ENCODE measurements at regions not wholly inside any gene's neighbourhood (a gene's known extent, or its start where the extent isn't known, plus 50 kb on each side); places are given as distances from the start of the nearest gene placed in this dataset.
A peak's percentile ranks its signal among the peaks of the same experiment; 100 is the strongest.

- no peak for TF ChIP-seq CTCF (IDR thresholded peaks at IDR 0.05; ENCODE audit: insufficient read depth, low read depth, low read length, missing control alignments)
Measured at GRCh38 chr3:78183906-78184599, 1144.2 kb downstream of the ROBO2 start.

GRCh38 chr3:78186404-78186803 is 1146.5 kb downstream of the ROBO2 start:
- no peak overlapping the region for H3K4me3 ChIP-seq (ENCODE audit: low read length)

More at GRCh38 chr3:78183906-78184599, 1144.2 kb downstream of the ROBO2 start:
- H3K4me3 ChIP-seq (ENCODE audit: low read length): no peak overlapping the region
- DNase-seq (ENCODE audit: low read depth): no peak

GRCh38 chr3:78201091-78201490 is 1161.2 kb downstream of the ROBO2 start:
- H3K4me3 ChIP-seq (ENCODE audit: low read length): no peak overlapping the region
- DNase-seq (ENCODE audit: low read depth): no peak
- TF ChIP-seq CTCF (IDR thresholded peaks at IDR 0.05; ENCODE audit: insufficient read depth, low read depth, low read length, missing control alignments): no peak

More at GRCh38 chr3:78186404-78186803, 1146.5 kb downstream of the ROBO2 start:
- TF ChIP-seq CTCF (IDR thresholded peaks at IDR 0.05; ENCODE audit: insufficient read depth, low read depth, low read length, missing control alignments): no peak
- DNase-seq (ENCODE audit: low read depth): no peak

GRCh38 chr3:78204977-78205376 is 1165.1 kb downstream of the ROBO2 start:
- TF ChIP-seq CTCF (IDR thresholded peaks at IDR 0.05; ENCODE audit: insufficient read depth, low read depth, low read length, missing control alignments): no peak
- DNase-seq (ENCODE audit: low read depth): peak; percentile 35

GRCh38 chr3:78221300-78221699 is 1181.4 kb downstream of the ROBO2 start:
- H3K4me3 ChIP-seq (ENCODE audit: low read length): no peak overlapping the region
- TF ChIP-seq CTCF (IDR thresholded peaks at IDR 0.05; ENCODE audit: insufficient read depth, low read depth, low read length, missing control alignments): peak; percentile 20
- DNase-seq (ENCODE audit: low read depth): peak; percentile 3

More at GRCh38 chr3:78204977-78205376, 1165.1 kb downstream of the ROBO2 start:
- no peak overlapping the region for H3K4me3 ChIP-seq (ENCODE audit: low read length)

GRCh38 chr3:78221796-78222195 is 1181.9 kb downstream of the ROBO2 start:
- no peak for TF ChIP-seq CTCF (IDR thresholded peaks at IDR 0.05; ENCODE audit: insufficient read depth, low read depth, low read length, missing control alignments)
- no peak overlapping the region for H3K4me3 ChIP-seq (ENCODE audit: low read length)
- DNase-seq (ENCODE audit: low read depth): peak; percentile 27

GRCh38 chr3:78235841-78236240 is 1195.9 kb downstream of the ROBO2 start:
- no peak for TF ChIP-seq CTCF (IDR thresholded peaks at IDR 0.05; ENCODE audit: insufficient read depth, low read depth, low read length, missing control alignments)
- H3K4me3 ChIP-seq (ENCODE audit: low read length): no peak overlapping the region
- DNase-seq (ENCODE audit: low read depth): no peak
